HCT116 (cell line): ENCODE measurements at regions not wholly inside any gene's neighbourhood (a gene's known extent, or its start where the extent isn't known, plus 50 kb on each side); places are given as distances from the start of the nearest gene placed in this dataset.

Experiments
- ATAC-seq: fragments of 200-7000 bp; cut with Tn5 transposase; 2 replicates; pipeline ENCODE4 v1.9.1; 2020; ENCODE audit warnings: mild to moderate bottlenecking, moderate library complexity
- BruUV-seq: library from RNA; stranded (reverse); fragments of 400-500 nt; replicated peaks from 2 replicates; lab custom pipeline; 2021; lab: Mats Ljungman, UMichigan
- CTCF ChIA-PET: fragments of 300-600 bp; sonication (Branson Sonifier 250); formaldehyde crosslinking; loops from one replicate; lab custom pipeline; 2021; ENCODE audit warnings: antibody characterized with exemption; lab: Charles Lee
- POLR2A ChIA-PET: fragments of 300-600, 350-600 bp; sonication (Branson Sonifier 250); formaldehyde crosslinking; loops from one replicate; lab custom pipeline; 2021; ENCODE audit warnings: antibody characterized with exemption; lab: Charles Lee
- RAD21 ChIA-PET, 2 experiments: fragments of 300-600 bp; sonication (Branson Sonifier 250); formaldehyde crosslinking; loops; one replicate each; lab custom pipeline; 2023; ENCODE audit warnings: low total read pairs in 2 of 2; ENCODE audit not compliant: uncharacterized antibody in 2 of 2, unreplicated experiment in 2 of 2, low non-redundant PET in 1 of 2; lab: Charles Lee
- DNase-seq: peaks from one replicate; pipeline ENCODE4 v3.0.0-alpha.2; 2010; ENCODE audit warnings: low read depth, low spot score
- H2AFZ ChIP-seq: fragments of 200-600 bp; shearing (Covaris generic), sonication (generic); 2 replicates; pipeline ENCODE4 v1.6.1; 2017; ENCODE audit warnings: low read depth, mixed run types, mixed read lengths, antibody characterized with exemption, low read length; ENCODE audit not compliant: poor library complexity, severe bottlenecking
- H3K27ac ChIP-seq: 2 replicates; pipeline ENCODE4 v1.5.1; 2012; ENCODE audit warnings: low read depth, low read length
- H3K27me3 ChIP-seq: fragments of 200-600 bp; sonication (generic); 2 replicates; pipeline ENCODE4 v1.6.1; 2016; ENCODE audit warnings: mixed run types, low read length, mixed read lengths; ENCODE audit not compliant: insufficient read depth
- H3K36me3 ChIP-seq, 2 experiments: fragments of 200-500 bp in 1 of 2; fragments of 200-600 bp in 1 of 2; sonication (Bioruptor generic) in 1 of 2; sonication (generic) in 1 of 2; 2 replicates each; pipeline versions ENCODE4 v1.5.1 to v1.6.1; 2014 to 2016; ENCODE audit warnings: low read length in 2 of 2, inconsistent platforms in 1 of 2, mixed read lengths in 1 of 2, mixed run types in 1 of 2; ENCODE audit not compliant: insufficient read depth in 2 of 2, control insufficient read depth in 1 of 2
- H3K4me1 ChIP-seq, 2 experiments: fragments of 200-600 bp in 1 of 2; sonication (generic) in 1 of 2; 2 replicates each; pipeline versions ENCODE4 v1.5.1 to v1.6.1; 2012 to 2017; ENCODE audit warnings: low read length in 2 of 2, inconsistent platforms in 1 of 2, mild to moderate bottlenecking in 1 of 2, mixed read lengths in 1 of 2, mixed run types in 1 of 2, moderate library complexity in 1 of 2; ENCODE audit not compliant: insufficient read depth in 2 of 2, control insufficient read depth in 1 of 2
- H3K4me2 ChIP-seq: fragments of 200-600 bp; sonication (generic); 2 replicates; pipeline ENCODE4 v1.6.1; 2017; ENCODE audit warnings: mixed run types, low read length, mixed read lengths
- H3K4me3 ChIP-seq, 2 experiments: fragments of 200-600 bp in 1 of 2; sonication (generic) in 1 of 2; replicated peaks in 1 of 2; 2 replicates each; pipeline ENCODE4 v1.5.1; 2011 to 2016; ENCODE audit warnings: low read length in 2 of 2, control low read depth in 1 of 2, low read depth in 1 of 2, mild to moderate bottlenecking in 1 of 2, mixed read lengths in 1 of 2, mixed run types in 1 of 2
- H3K79me2 ChIP-seq: fragments of 200-600 bp; sonication (generic); 2 replicates; pipeline ENCODE4 v1.6.1; 2017; ENCODE audit warnings: mild to moderate bottlenecking, mixed run types, low read length, moderate library complexity, mixed read lengths; ENCODE audit not compliant: insufficient read depth
- H3K9ac ChIP-seq: fragments of 200-600 bp; sonication (generic); 2 replicates; pipeline ENCODE4 v1.6.1; 2016; ENCODE audit warnings: low read length, mixed read lengths
- H3K9me2 ChIP-seq: fragments of 200-600 bp; sonication (generic), shearing (Covaris generic); 2 replicates; pipeline ENCODE4 v1.6.1; 2017; ENCODE audit warnings: mixed run types, mild to moderate bottlenecking, moderate library complexity; ENCODE audit not compliant: insufficient read depth
- H3K9me3 ChIP-seq, 2 experiments: fragments of 200-500 bp in 1 of 2; fragments of 200-600 bp in 1 of 2; sonication (Bioruptor generic) in 1 of 2; sonication (generic) in 1 of 2; 2 replicates each; pipeline ENCODE4 v1.6.1; 2014 to 2017; ENCODE audit warnings: low read length in 2 of 2, mixed read lengths in 2 of 2, inconsistent platforms in 1 of 2, low read depth in 1 of 2, mild to moderate bottlenecking in 1 of 2, mixed run types in 1 of 2, moderate library complexity in 1 of 2; ENCODE audit not compliant: control insufficient read depth in 1 of 2, insufficient read depth in 1 of 2
- H4K20me1 ChIP-seq: fragments of 200-600 bp; sonication (generic), shearing (Covaris generic); 2 replicates; pipeline ENCODE4 v1.6.1; 2017; ENCODE audit warnings: mixed run types, mild to moderate bottlenecking, moderate library complexity; ENCODE audit not compliant: insufficient read depth
- ATF3 ChIP-seq: IDR thresholded peaks from 2 replicates; pipeline ENCODE4 v1.6.1; 2012
- EGR1 ChIP-seq: IDR thresholded peaks from 2 replicates; pipeline ENCODE4 v1.6.1; 2012; ENCODE audit warnings: low read depth
- ELF1 ChIP-seq: IDR thresholded peaks from 2 replicates; pipeline ENCODE4 v1.6.1; 2012; ENCODE audit warnings: low read depth, borderline replicate concordance
- EZH2 ChIP-seq: fragments of 200-600 bp; sonication (generic); IDR thresholded peaks from 2 replicates; pipeline ENCODE4 v1.6.1; 2017; ENCODE audit warnings: antibody characterized with exemption, mixed run types
- FOSL1 ChIP-seq: IDR thresholded peaks from 2 replicates; pipeline ENCODE4 v1.6.1; 2012; ENCODE audit warnings: low read depth
- JUND ChIP-seq: IDR thresholded peaks from 2 replicates; pipeline ENCODE4 v1.6.1; 2012
- MAX ChIP-seq: IDR thresholded peaks from 2 replicates; pipeline ENCODE4 v1.6.1; 2012
- POLR2A ChIP-seq: IDR thresholded peaks from 2 replicates; pipeline ENCODE4 v1.7.0; 2011; ENCODE audit warnings: borderline replicate concordance; ENCODE audit not compliant: insufficient read depth, insufficient read length; ENCODE audit errors: extremely low read depth
- RAD21 ChIP-seq: IDR thresholded peaks from 2 replicates; pipeline ENCODE4 v1.6.1; 2012; ENCODE audit warnings: low read depth, mild to moderate bottlenecking
- REST ChIP-seq: IDR thresholded peaks from 2 replicates; pipeline ENCODE4 v1.6.1; 2012; ENCODE audit warnings: low read depth
- SIN3A ChIP-seq: IDR thresholded peaks from 2 replicates; pipeline ENCODE4 v1.6.1; 2012; ENCODE audit warnings: low read depth
- SP1 ChIP-seq: IDR thresholded peaks from 2 replicates; pipeline ENCODE4 v1.6.1; 2012; ENCODE audit warnings: low read depth
- ZFX ChIP-seq: fragments of 450-650 bp; IDR thresholded peaks from 2 replicates; pipeline ENCODE4 v1.6.1; 2017
- intact Hi-C: fragments of 100-400 bp; cut with micrococcal nuclease; formaldehyde crosslinking; loops from 2 replicates; pipeline ENCODE4 v1.10.0; 2022
- TF ChIP-seq, protein P1 (sequence below), 3 experiments: fragments of 200-600 bp in 1 of 3; sonication (generic) in 1 of 3; IDR thresholded peaks in 2 of 3; conservative IDR thresholded peaks in 1 of 3; 2 replicates each; pipeline ENCODE4 v1.5.1; 2012 to 2017; ENCODE audit warnings: low read depth in 2 of 3, low read length in 2 of 3, antibody characterized with exemption in 1 of 3, borderline replicate concordance in 1 of 3, control low read depth in 1 of 3, mild to moderate bottlenecking in 1 of 3, mixed read lengths in 1 of 3, mixed run types in 1 of 3, moderate library complexity in 1 of 3; ENCODE audit not compliant: insufficient read depth in 1 of 3

- TF ChIP-seq REST = no peak
- TF ChIP-seq JUND = no peak
Observed at GRCh38 chr2:34103437-34103836, 504.3 kb upstream of the FAM98A start (continued).

- CTCF ChIA-PET = no interaction called here
- ATAC-seq = no peak
- DNase-seq = no peak
- Histone ChIP-seq H3K4me1 (no peaks in the 10 kb centered on the region), H3K27me3 (no peaks in the 10 kb centered on the region), H3K4me2 (no peak overlapping the region), H3K27ac (no peak overlapping the region), H3K9me3 (peaks cover 0 to 3% of the 10 kb centered on the region in 2 experiments; a peak in 1 of 4 replicates), H3K9ac (no peak overlapping the region), H3K4me3 (no peak overlapping the region), H3K36me3 (no peaks in the 10 kb centered on the region), H2AFZ (no peak overlapping the region), H3K79me2 (no peaks in the 10 kb centered on the region), H3K9me2 (no peaks in the 10 kb centered on the region), H4K20me1 (no peaks in the 10 kb centered on the region)
- BruUV-seq = no TSS peak
- intact Hi-C loops = no loop called here
- RAD21 ChIA-PET = no interaction called here
- TF ChIP-seq EGR1 = no peak
- no peak for TF ChIP-seq ATF3
- TF ChIP-seq, protein P1, sequence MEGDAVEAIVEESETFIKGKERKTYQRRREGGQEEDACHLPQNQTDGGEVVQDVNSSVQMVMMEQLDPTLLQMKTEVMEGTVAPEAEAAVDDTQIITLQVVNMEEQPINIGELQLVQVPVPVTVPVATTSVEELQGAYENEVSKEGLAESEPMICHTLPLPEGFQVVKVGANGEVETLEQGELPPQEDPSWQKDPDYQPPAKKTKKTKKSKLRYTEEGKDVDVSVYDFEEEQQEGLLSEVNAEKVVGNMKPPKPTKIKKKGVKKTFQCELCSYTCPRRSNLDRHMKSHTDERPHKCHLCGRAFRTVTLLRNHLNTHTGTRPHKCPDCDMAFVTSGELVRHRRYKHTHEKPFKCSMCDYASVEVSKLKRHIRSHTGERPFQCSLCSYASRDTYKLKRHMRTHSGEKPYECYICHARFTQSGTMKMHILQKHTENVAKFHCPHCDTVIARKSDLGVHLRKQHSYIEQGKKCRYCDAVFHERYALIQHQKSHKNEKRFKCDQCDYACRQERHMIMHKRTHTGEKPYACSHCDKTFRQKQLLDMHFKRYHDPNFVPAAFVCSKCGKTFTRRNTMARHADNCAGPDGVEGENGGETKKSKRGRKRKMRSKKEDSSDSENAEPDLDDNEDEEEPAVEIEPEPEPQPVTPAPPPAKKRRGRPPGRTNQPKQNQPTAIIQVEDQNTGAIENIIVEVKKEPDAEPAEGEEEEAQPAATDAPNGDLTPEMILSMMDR (IDR thresholded peaks at IDR 0.05 in 2 of 3, conservative IDR thresholded peaks at IDR 0.05 in 1 of 3; ENCODE audit: borderline replicate concordance in 1 of 3, insufficient read depth in 1 of 3, low read depth in 2 of 3, low read length in 2 of 3) = no peak
- TF ChIP-seq ELF1 = no peak
- TF ChIP-seq SIN3A = no peak
- TF ChIP-seq FOSL1 = no peak
- no peak for TF ChIP-seq JUND
- TF ChIP-seq SP1 = no peak
- no peak for TF ChIP-seq EZH2
- no peak for TF ChIP-seq RAD21
- no peak for TF ChIP-seq POLR2A
- no peak for TF ChIP-seq ZFX
- no peak for TF ChIP-seq MAX
- POLR2A ChIA-PET = no interaction called here
Observed at GRCh38 chr2:34102339-34102738, 503.2 kb upstream of the FAM98A start.
